A549 (cell line): ENCODE measurements at regions not wholly inside any gene's neighbourhood (a gene's known extent, or its start where the extent isn't known, plus 50 kb on each side); places are given as distances from the start of the nearest gene placed in this dataset.

Source experiments
- CBX8 ChIP-seq: fragments of 200-600 bp; sonication (generic); IDR thresholded peaks from 2 replicates; pipeline ENCODE4 v1.6.1; 2016
- CHD2 ChIP-seq: fragments of 150-350 bp; IDR thresholded peaks from 2 replicates; pipeline ENCODE4 v1.6.1; 2014; ENCODE audit warnings: low read length; ENCODE audit not compliant: partially characterized antibody
- ESRRA ChIP-seq: fragments of 150-350 bp; IDR thresholded peaks from 2 replicates; pipeline ENCODE4 v1.6.1; 2014; ENCODE audit warnings: mild to moderate bottlenecking, low read length, borderline replicate concordance
- HOXA7 ChIP-seq: fragments of 250-450 bp; sonication (Bioruptor Pico); IDR thresholded peaks from 2 replicates; pipeline ENCODE4 v1.5.0; 2020; ENCODE audit warnings: mild to moderate bottlenecking, moderate library complexity
- MAX ChIP-seq: IDR thresholded peaks from 2 replicates; pipeline ENCODE4 v1.6.1; 2012
- RAD21 ChIP-seq, 2 experiments: fragments of >200 bp in 1 of 2; sonication (Bioruptor Twin) in 1 of 2; formaldehyde crosslinking in 1 of 2; IDR thresholded peaks in 1 of 2; conservative IDR thresholded peaks in 1 of 2; 2 replicates in 1 of 2; 3 replicates in 1 of 2; pipeline ENCODE4 v1.6.1; 2012 to 2018; ENCODE audit warnings: inconsistent platforms in 1 of 2
- RFX5 ChIP-seq: fragments of 450-650 bp; IDR thresholded peaks from 2 replicates; pipeline ENCODE4 v1.7.1; 2014; ENCODE audit warnings: antibody characterized with exemption, mild to moderate bottlenecking, moderate library complexity
- SREBF2 ChIP-seq: fragments of 450-650 bp; IDR thresholded peaks from 2 replicates; pipeline ENCODE4 v1.6.1; 2014; ENCODE audit warnings: mild to moderate bottlenecking, moderate library complexity
- ZC3H11A ChIP-seq: fragments of 450-650 bp; IDR thresholded peaks from 2 replicates; pipeline ENCODE4 v1.6.1; 2014; ENCODE audit warnings: antibody characterized with exemption, mild to moderate bottlenecking
- ZNF302 ChIP-seq: fragments of 250-450 bp; sonication (Bioruptor Pico); IDR thresholded peaks from 2 replicates; pipeline ENCODE4 v1.9.0; 2021; ENCODE audit warnings: inconsistent platforms, mild to moderate bottlenecking, moderate library complexity
- TF ChIP-seq, protein P1 (sequence below): fragments of >200 bp; sonication (Bioruptor Twin); formaldehyde crosslinking; IDR thresholded peaks from 3 replicates; pipeline ENCODE4 v1.5.1; 2016
- TF ChIP-seq, protein P2 (sequence below): fragments of 450-650 bp; IDR thresholded peaks from 2 replicates; pipeline ENCODE4 v1.6.1; 2014; ENCODE audit warnings: antibody characterized with exemption

GRCh38 chr2:78290581-78291214 is 734.8 kb upstream of the REG3G start:
- TF ChIP-seq ESRRA (no peak), CBX8 (no peak), HOXA7 (CRISPR knock-in tag) (no peak), MAX (no peak), RFX5 (no peak), CHD2 (no peak), SREBF2 (no peak), ZC3H11A (no peak), RAD21 (conservative IDR thresholded peaks at IDR 0.05 in 1 of 2, IDR thresholded peaks at IDR 0.05 in 1 of 2) (no peak), ZNF302 (CRISPR knock-in tag) (no peak)
- TF ChIP-seq, protein P1, sequence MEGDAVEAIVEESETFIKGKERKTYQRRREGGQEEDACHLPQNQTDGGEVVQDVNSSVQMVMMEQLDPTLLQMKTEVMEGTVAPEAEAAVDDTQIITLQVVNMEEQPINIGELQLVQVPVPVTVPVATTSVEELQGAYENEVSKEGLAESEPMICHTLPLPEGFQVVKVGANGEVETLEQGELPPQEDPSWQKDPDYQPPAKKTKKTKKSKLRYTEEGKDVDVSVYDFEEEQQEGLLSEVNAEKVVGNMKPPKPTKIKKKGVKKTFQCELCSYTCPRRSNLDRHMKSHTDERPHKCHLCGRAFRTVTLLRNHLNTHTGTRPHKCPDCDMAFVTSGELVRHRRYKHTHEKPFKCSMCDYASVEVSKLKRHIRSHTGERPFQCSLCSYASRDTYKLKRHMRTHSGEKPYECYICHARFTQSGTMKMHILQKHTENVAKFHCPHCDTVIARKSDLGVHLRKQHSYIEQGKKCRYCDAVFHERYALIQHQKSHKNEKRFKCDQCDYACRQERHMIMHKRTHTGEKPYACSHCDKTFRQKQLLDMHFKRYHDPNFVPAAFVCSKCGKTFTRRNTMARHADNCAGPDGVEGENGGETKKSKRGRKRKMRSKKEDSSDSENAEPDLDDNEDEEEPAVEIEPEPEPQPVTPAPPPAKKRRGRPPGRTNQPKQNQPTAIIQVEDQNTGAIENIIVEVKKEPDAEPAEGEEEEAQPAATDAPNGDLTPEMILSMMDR, result no peak
- TF ChIP-seq, protein P2, sequence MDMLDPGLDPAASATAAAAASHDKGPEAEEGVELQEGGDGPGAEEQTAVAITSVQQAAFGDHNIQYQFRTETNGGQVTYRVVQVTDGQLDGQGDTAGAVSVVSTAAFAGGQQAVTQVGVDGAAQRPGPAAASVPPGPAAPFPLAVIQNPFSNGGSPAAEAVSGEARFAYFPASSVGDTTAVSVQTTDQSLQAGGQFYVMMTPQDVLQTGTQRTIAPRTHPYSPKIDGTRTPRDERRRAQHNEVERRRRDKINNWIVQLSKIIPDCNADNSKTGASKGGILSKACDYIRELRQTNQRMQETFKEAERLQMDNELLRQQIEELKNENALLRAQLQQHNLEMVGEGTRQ, result no peak
